DMS 273 (cell line): ENCODE measurements at regions not wholly inside any gene's neighbourhood (a gene's known extent, or its start where the extent isn't known, plus 50 kb on each side); places are given as distances from the start of the nearest gene placed in this dataset.
A peak's percentile ranks its signal among the peaks of the same experiment; 100 is the strongest.

Experiments used
- DNase-seq: peaks from one replicate; lab custom pipeline; 2025; ENCODE audit not compliant: unreplicated experiment; lab: John Stamatoyannopoulos, UW

DNA sequence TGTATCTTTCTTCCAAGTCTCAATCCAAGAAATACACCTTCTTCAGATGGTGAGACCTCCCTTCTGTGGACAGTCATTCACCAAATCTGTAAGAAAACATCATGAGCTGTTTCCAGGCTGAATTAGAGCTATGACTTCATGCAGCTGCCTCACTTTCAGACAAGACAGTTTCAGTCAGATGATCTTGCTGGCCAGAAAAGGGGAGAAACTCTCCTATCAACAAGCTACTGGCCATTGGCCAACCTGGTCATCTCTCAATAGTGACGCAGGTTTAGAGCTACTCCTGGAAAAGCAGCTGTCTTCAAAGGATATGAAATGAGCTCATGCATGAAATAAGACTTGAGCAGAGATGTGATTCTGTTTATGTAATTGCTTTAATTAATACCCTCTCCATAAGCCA is 69.6 kb upstream of the NDP start:
- DNase-seq = no peak

DNA sequence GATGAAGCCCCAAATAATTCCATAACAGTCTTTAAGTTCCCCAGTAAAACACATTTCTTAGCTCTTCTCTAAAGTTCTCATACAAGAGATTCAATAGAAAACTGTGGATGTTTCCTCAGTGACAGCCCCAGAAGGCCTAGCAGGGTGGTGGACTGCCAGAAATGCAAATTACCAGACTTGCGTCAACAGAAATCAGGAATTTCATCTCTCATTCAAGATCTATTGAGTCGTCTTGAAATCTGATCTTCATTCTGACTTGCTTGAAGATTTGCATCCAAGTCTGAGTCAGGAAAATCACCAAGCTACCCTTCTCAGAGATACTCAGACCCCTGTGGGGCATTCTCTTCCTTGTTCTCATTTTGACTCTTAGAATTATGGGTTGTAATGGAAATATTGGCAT is 68.9 kb upstream of the NDP start:
- no peak for DNase-seq

DNA sequence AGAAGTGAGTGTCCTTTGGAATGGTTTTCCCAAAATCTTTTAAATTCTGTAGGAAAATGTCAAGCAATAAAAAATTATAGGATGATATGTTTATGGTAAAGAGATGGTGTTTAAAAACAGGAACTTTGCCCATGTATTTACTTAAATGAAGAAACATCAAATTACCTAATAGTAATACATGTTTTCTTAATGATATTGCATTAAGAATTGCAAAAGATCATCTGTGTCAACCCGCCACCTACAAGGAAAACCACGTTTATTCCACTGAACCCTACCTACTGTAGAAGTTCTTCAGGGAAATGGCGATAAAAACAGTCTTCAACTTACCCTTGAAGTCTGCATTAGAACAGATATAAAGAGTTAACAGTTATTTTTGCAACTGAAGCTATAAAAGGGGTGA is 67.2 kb upstream of the NDP start:
- DNase-seq = no peak

DNA sequence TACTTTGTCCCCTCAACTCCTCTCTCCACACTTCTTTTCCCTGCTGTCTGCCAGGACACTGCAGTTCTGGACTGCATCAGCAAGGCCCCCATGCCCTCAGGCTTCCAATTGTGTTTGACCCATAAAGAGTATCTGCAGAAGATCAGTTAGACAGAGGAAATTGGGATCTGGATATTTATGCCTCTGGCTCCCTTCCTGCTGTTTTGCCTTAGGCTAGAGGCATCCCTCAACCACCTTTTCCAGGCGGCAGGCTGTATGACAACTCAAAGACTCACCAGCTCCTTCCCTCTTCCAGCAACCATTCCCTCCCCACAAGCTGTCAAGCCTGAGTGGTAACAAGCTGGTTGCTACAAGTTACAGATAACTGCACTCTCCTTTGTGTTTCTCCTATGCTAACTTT is 66.4 kb upstream of the NDP start:
- DNase-seq = no peak

DNA sequence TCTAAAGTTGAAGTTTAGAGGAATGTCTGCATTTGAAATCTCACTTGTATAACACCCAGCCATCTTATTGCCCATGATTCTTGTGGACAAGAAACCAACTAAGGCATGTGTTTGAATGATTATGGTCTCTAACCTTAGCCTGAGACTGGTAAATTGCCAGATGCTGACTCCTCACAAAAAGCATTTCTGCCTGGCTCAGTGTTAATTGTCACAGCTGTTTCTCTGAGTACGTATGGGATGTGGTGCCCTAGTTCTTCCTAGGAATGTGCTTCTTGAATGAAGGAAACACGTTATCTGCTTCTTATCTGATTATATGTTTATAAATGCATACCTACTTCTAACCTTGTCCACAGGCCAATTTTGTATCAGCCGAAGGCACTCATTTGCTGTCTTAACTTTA is 63.1 kb upstream of the NDP start:
- peak; percentile 40 for DNase-seq

DNA sequence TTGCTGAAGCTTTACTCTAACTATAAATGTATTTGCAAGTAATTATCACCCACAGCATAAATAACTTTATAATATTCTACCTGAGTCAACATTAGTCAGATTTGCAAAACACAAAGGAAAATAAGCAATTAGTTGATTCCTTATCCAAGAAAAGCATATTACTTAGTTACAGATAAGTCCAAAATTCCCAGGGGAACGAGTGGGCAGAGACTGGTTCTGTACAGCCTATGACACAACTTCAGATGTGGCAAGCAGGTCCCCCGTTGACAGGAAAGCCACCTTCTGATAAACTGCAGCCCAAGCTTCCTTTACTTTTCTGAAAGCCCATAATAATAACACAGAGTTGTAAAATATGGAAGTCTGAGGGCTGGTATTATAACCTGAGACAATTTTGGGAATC is 62.4 kb upstream of the NDP start:
- DNase-seq = peak; percentile 7

DNA sequence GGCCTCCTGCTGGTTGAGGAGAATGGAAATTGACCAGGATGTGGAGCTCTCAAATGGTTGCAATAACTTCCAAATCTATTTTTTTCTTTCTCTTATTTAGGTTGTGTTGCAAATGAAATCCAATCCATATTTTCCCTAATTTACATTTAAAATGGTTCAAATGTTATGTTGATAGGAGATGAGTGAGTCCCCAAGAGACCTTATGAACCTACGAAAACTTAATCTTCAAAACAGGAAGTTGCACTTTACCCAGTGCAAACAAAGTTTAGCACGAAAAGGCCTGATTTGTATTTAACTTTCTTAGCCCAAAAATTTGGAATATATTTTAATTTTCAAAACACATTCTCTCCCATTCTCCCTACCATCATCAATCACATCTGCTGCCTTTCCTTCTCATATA is 59.3 kb upstream of the NDP start:
- DNase-seq = no peak

DNA sequence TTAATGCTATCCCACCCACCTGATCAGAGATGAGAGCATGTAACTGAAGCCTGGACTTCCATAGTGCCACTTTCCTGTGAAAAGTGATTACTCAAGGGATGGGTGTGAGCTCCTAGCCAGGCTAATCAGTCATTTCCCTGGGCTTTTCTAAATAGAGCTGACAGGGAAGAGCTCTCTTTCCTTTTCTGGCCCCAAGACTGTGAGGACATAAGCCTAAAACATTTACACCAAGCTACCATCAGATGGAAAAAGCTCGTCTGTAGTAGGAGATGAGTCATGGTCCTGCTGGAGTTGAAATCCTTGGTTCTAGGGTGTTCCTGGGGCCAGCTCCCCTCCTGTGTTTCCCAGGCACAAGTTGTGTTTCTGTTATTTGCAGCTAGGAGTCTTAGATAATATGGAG is 52.4 kb upstream of the NDP start:
- no peak for DNase-seq
